ENCODE measurements at regions not wholly inside any gene's neighbourhood (a gene's known extent, or its start where the extent isn't known, plus 50 kb on each side); places are given as distances from the start of the nearest gene placed in this dataset.

GRCh38 chr1:60173006-60173405 lies 99.4 kb upstream of the C1orf87 start:
- Histone ChIP-seq H3K23ac (ENCODE audit: low read length in 2 of 2) (no peak overlapping the region), H4K91ac (ENCODE audit: low read length) (no peak overlapping the region), H2BK12ac (ENCODE audit: low read length in 2 of 2) (no peak overlapping the region), H3K79me1 (replicated peaks; ENCODE audit: low read length, poor library complexity, severe bottlenecking) (no peaks in the 10 kb centered on the region), H3K4me3 (ENCODE audit: insufficient read depth in 1 of 2, low read depth in 1 of 2, low read length in 2 of 2) (no peak overlapping the region), H3K36me3 (ENCODE audit: control insufficient read depth in 1 of 2, insufficient read depth in 2 of 2, low read depth in 1 of 2, low read length in 2 of 2) (no peaks in the 10 kb centered on the region), H2BK120ac (ENCODE audit: low read depth, low read length) (no peak overlapping the region), H2AFZ (ENCODE audit: low read depth, low read length) (no peak overlapping the region), H2AK5ac (ENCODE audit: low read length, severe bottlenecking) (no peak overlapping the region), H3K27me3 (ENCODE audit: control insufficient read depth in 1 of 2, insufficient read depth in 1 of 2, low read length in 2 of 2) (no peaks in the 10 kb centered on the region), H4K8ac (ENCODE audit: low read length) (no peak overlapping the region), H3K4me1 (ENCODE audit: control insufficient read depth, insufficient read depth, low read depth, low read length) (no peaks in the 10 kb centered on the region), H3K27ac (ENCODE audit: low read length, poor library complexity, severe bottlenecking) (no peak overlapping the region), H3K4ac (ENCODE audit: low read depth in 1 of 2, low read length in 2 of 2) (no peak overlapping the region), H3K14ac (ENCODE audit: low read length in 2 of 2) (no peak overlapping the region), H2BK5ac (ENCODE audit: low read depth, low read length, poor library complexity, severe bottlenecking) (no peak overlapping the region), H2BK15ac (ENCODE audit: low read depth, poor library complexity, severe bottlenecking) (no peak overlapping the region), H3K9ac (ENCODE audit: low read length) (no peak overlapping the region), H3K9me3 (ENCODE audit: control insufficient read depth, low read length) (peaks cover 8% of the 10 kb centered on the region), H3K18ac (ENCODE audit: low read depth in 1 of 2, low read length in 2 of 2) (no peak overlapping the region), H3K4me2 (ENCODE audit: low read length, poor library complexity, severe bottlenecking) (no peak overlapping the region)
- no peak for DNase-seq
- WGBS, result 85% methylated on average over 2 of the region's 2 CpGs

GRCh38 chr1:60171801-60172200 lies 98.2 kb upstream of the C1orf87 start:
- Histone ChIP-seq H4K8ac (ENCODE audit: low read length) (no peak overlapping the region), H2BK120ac (ENCODE audit: low read depth, low read length) (no peak overlapping the region), H3K23ac (ENCODE audit: low read length in 2 of 2) (no peak overlapping the region), H2BK12ac (ENCODE audit: low read length in 2 of 2) (no peak overlapping the region), H3K4me1 (ENCODE audit: control insufficient read depth, insufficient read depth, low read depth, low read length) (no peaks in the 10 kb centered on the region), H3K9me3 (ENCODE audit: control insufficient read depth, low read length) (peaks cover 8% of the 10 kb centered on the region), H2AFZ (ENCODE audit: low read depth, low read length) (no peak overlapping the region), H3K18ac (ENCODE audit: low read depth in 1 of 2, low read length in 2 of 2) (no peak overlapping the region), H2BK15ac (ENCODE audit: low read depth, poor library complexity, severe bottlenecking) (no peak overlapping the region), H3K14ac (ENCODE audit: low read length in 2 of 2) (peak overlapping the region in 1 of 2 experiments; percentile 55), H3K27ac (ENCODE audit: low read length, poor library complexity, severe bottlenecking) (no peak overlapping the region), H3K79me1 (replicated peaks; ENCODE audit: low read length, poor library complexity, severe bottlenecking) (no peaks in the 10 kb centered on the region), H4K91ac (ENCODE audit: low read length) (no peak overlapping the region), H3K4me2 (ENCODE audit: low read length, poor library complexity, severe bottlenecking) (no peak overlapping the region), H3K9ac (ENCODE audit: low read length) (no peak overlapping the region), H3K4me3 (ENCODE audit: insufficient read depth in 1 of 2, low read depth in 1 of 2, low read length in 2 of 2) (no peak overlapping the region), H3K4ac (ENCODE audit: low read depth in 1 of 2, low read length in 2 of 2) (no peak overlapping the region), H2BK5ac (ENCODE audit: low read depth, low read length, poor library complexity, severe bottlenecking) (no peak overlapping the region), H2AK5ac (ENCODE audit: low read length, severe bottlenecking) (no peak overlapping the region), H3K27me3 (ENCODE audit: control insufficient read depth in 1 of 2, insufficient read depth in 1 of 2, low read length in 2 of 2) (no peaks in the 10 kb centered on the region), H3K36me3 (ENCODE audit: control insufficient read depth in 1 of 2, insufficient read depth in 2 of 2, low read depth in 1 of 2, low read length in 2 of 2) (no peaks in the 10 kb centered on the region)
- peak; percentile 1 for DNase-seq
- WGBS, result 47% methylated on average over 3 of the region's 4 CpGs

GRCh38 chr1:60170709-60171108 lies 97.1 kb upstream of the C1orf87 start:
- Histone ChIP-seq H3K4ac (ENCODE audit: low read depth in 1 of 2, low read length in 2 of 2) (no peak overlapping the region), H3K4me3 (ENCODE audit: insufficient read depth in 1 of 2, low read depth in 1 of 2, low read length in 2 of 2) (no peak overlapping the region), H2BK120ac (ENCODE audit: low read depth, low read length) (no peak overlapping the region), H3K4me1 (ENCODE audit: control insufficient read depth, insufficient read depth, low read depth, low read length) (no peaks in the 10 kb centered on the region), H2BK12ac (ENCODE audit: low read length in 2 of 2) (no peak overlapping the region), H4K91ac (ENCODE audit: low read length) (no peak overlapping the region), H3K9ac (ENCODE audit: low read length) (no peak overlapping the region), H3K79me1 (replicated peaks; ENCODE audit: low read length, poor library complexity, severe bottlenecking) (no peaks in the 10 kb centered on the region), H2AFZ (ENCODE audit: low read depth, low read length) (no peak overlapping the region), H2BK15ac (ENCODE audit: low read depth, poor library complexity, severe bottlenecking) (no peak overlapping the region), H3K27me3 (ENCODE audit: control insufficient read depth in 1 of 2, insufficient read depth in 1 of 2, low read length in 2 of 2) (no peaks in the 10 kb centered on the region), H3K9me3 (ENCODE audit: control insufficient read depth, low read length) (peaks cover 8% of the 10 kb centered on the region), H3K27ac (ENCODE audit: low read length, poor library complexity, severe bottlenecking) (no peak overlapping the region), H3K4me2 (ENCODE audit: low read length, poor library complexity, severe bottlenecking) (no peak overlapping the region), H3K18ac (ENCODE audit: low read depth in 1 of 2, low read length in 2 of 2) (no peak overlapping the region), H3K36me3 (ENCODE audit: control insufficient read depth in 1 of 2, insufficient read depth in 2 of 2, low read depth in 1 of 2, low read length in 2 of 2) (no peaks in the 10 kb centered on the region), H3K23ac (ENCODE audit: low read length in 2 of 2) (no peak overlapping the region), H2BK5ac (ENCODE audit: low read depth, low read length, poor library complexity, severe bottlenecking) (no peak overlapping the region), H2AK5ac (ENCODE audit: low read length, severe bottlenecking) (no peak overlapping the region), H3K14ac (ENCODE audit: low read length in 2 of 2) (no peak overlapping the region), H4K8ac (ENCODE audit: low read length) (no peak overlapping the region)
- DNase-seq, result no peak

GRCh38 chr1:60169206-60169605 lies 95.6 kb upstream of the C1orf87 start:
- H3K14ac ChIP-seq (ENCODE audit: low read length in 2 of 2), result no peak overlapping the region
- H2AFZ ChIP-seq (ENCODE audit: low read depth, low read length), result no peak overlapping the region
- H3K18ac ChIP-seq (ENCODE audit: low read depth in 1 of 2, low read length in 2 of 2), result no peak overlapping the region
- H3K9me3 ChIP-seq (ENCODE audit: control insufficient read depth, low read length), result peaks cover 8% of the 10 kb centered on the region
- no peak overlapping the region for H3K23ac ChIP-seq (ENCODE audit: low read length in 2 of 2)
- DNase-seq, result no peak
- H3K27ac ChIP-seq (ENCODE audit: low read length, poor library complexity, severe bottlenecking), result no peak overlapping the region
- H4K91ac ChIP-seq (ENCODE audit: low read length), result no peak overlapping the region
- 40% methylated on average over 1 of the region's 2 CpGs for WGBS
- H3K4me2 ChIP-seq (ENCODE audit: low read length, poor library complexity, severe bottlenecking), result no peak overlapping the region
- no peaks in the 10 kb centered on the region for H3K27me3 ChIP-seq (ENCODE audit: control insufficient read depth in 1 of 2, insufficient read depth in 1 of 2, low read length in 2 of 2)
- H3K4ac ChIP-seq (ENCODE audit: low read depth in 1 of 2, low read length in 2 of 2), result no peak overlapping the region
- H3K79me1 ChIP-seq (replicated peaks; ENCODE audit: low read length, poor library complexity, severe bottlenecking), result no peaks in the 10 kb centered on the region
- H4K8ac ChIP-seq (ENCODE audit: low read length), result no peak overlapping the region
- H3K4me1 ChIP-seq (ENCODE audit: control insufficient read depth, insufficient read depth, low read depth, low read length), result no peaks in the 10 kb centered on the region
- H3K9ac ChIP-seq (ENCODE audit: low read length), result no peak overlapping the region
- H2BK15ac ChIP-seq (ENCODE audit: low read depth, poor library complexity, severe bottlenecking), result no peak overlapping the region
- no peak overlapping the region for H2BK120ac ChIP-seq (ENCODE audit: low read depth, low read length)
- H3K4me3 ChIP-seq (ENCODE audit: insufficient read depth in 1 of 2, low read depth in 1 of 2, low read length in 2 of 2), result no peak overlapping the region
- no peak overlapping the region for H2BK5ac ChIP-seq (ENCODE audit: low read depth, low read length, poor library complexity, severe bottlenecking)
- H2BK12ac ChIP-seq (ENCODE audit: low read length in 2 of 2), result no peak overlapping the region
- H3K36me3 ChIP-seq (ENCODE audit: control insufficient read depth in 1 of 2, insufficient read depth in 2 of 2, low read depth in 1 of 2, low read length in 2 of 2), result no peaks in the 10 kb centered on the region
- H2AK5ac ChIP-seq (ENCODE audit: low read length, severe bottlenecking), result no peak overlapping the region
